GM21786 (cell line): ENCODE measurements at regions not wholly inside any gene's neighbourhood (a gene's known extent, or its start where the extent isn't known, plus 50 kb on each side); places are given as distances from the start of the nearest gene placed in this dataset.

Experiments used
- ATAC-seq: cut with Tn5 transposase; IDR thresholded peaks from one replicate; pipeline ENCODE4 v1.9.1; 2021; ENCODE audit not compliant: unreplicated experiment

DNA sequence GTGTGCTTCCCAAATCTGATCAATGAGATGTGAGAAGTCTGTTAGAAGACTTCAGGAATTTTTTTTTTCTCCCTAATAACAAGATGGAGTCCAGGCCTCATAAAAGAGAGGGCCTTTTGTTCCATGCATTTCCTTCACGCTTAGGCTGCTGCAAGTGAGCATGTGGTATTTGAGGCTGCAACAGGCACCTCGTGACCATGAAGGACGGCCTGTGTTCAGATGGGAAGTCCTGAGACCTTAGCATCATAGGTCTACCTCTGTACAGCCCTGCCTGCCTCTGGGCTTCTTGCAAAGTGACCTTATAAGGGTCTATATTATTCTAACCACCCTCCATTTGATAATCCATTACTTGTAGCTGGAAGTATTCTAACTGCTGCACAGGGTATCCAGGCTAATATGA is 86.6 kb downstream of the BOD1 start:
- no peak for ATAC-seq

DNA sequence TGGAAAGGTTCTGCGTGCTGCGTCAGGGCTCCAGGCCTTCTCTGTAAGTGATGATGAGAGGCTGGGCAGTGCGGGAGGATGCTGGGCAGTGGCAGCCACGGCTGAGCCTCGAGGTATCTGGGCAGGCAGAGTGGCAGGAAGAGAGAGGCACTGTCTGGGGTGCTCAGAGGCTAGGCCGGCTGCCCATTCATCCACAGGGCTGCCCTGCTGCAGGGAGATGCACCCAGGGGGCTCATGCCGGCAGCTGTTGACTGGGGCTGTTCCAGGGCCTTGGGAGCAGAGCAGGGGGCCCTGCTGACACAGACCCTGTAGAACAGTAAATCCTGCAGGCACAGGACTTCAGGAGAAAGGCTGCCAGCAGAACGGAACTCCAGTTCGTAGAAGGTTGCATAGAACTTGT is 88.8 kb downstream of the BOD1 start:
- no peak for ATAC-seq

DNA sequence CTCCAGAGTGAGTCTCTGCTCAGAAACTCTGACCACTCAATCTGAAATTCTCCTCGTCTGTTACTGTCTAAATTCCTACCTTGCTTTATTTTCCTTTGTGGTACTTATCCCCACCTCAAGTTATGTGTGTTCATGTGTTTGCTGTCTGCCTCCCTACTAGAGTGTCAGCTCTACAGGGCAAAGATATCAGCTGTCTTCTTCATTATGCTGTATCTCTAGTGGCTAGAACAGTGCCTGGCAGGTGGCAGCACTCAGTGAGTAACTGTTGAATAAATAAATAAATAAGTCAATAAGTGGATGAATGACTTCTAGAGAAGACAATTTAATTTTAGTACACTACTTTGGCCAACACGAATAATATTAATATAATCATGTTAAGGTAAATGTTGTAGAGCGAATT is 92.3 kb downstream of the BOD1 start:
- ATAC-seq: no peak

DNA sequence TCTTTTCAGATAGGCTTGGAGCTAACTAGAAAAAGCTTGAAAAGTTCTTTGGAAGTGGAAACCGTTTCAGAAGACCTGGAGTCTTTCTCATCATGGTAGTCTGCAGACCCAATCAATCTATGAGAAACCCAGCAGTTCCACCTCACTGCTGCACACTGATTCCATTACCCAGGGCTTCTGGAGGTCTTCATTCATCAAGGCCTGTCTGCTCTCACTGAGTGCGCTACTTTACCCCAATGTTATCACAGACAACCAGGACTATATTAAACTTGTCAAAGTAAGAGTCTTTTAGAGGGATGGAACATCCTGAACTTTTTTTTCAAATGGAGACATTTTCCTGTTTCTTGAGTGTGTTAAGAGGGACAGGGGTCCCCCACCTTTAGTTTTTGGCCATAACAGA is 93.1 kb downstream of the BOD1 start:
- no peak for ATAC-seq

DNA sequence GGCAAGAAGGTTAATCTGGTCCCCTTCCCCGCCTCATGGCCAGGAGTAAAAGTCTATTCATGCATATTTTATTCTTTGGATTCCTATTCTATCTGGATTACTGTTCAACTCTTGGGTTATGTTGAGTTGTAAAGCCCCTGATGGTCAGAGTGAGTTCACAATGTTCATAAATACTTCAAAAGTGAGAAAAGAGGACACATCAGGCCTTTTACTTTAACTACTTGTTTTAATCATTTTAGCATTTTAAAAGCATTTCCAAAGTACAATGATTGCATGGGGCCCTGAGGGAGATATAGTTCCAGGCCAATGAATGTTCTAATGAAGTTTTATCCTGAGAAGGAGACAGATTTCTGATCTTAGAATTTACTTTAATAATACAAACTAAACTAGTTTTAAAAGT is 93.9 kb downstream of the BOD1 start:
- ATAC-seq: no peak

DNA sequence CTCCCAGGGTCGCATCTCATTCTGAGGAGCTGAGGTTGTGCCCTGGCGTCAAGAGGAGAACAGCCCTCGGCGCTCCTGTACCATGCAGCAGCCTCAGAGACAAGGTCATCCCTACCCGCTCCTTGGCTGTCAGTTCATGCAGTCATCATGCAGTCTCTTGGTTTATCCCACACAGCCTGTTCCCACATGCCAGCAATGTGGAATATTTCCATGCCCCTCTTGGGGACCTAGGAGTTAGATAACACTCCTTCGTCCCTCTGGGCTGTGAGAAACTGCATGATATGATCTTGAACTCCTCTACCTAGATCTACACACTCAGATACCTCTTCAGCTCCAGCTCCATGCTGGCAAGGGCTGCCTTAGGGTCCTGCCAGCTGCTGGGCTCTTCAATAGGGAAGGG is 97.6 kb downstream of the BOD1 start:
- ATAC-seq: no peak

DNA sequence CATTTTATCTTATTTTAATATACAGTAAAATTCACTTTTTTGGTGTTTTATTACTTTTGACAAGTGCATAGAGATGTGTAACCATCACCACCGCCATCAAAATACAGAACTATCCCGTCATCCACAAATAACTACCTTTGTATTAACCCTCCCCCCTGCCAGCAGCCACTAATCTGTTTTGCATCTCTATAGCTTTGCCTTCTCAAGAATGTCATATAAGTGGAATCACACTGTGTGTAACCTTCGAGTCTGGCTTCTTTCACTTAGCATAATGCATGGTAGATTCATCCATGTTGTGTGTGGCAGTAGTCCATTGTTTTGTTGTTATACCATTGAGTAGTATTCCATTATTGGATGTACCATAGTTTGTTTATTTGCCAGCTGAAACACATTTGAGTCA is 98.8 kb downstream of the BOD1 start:
- ATAC-seq: no peak

DNA sequence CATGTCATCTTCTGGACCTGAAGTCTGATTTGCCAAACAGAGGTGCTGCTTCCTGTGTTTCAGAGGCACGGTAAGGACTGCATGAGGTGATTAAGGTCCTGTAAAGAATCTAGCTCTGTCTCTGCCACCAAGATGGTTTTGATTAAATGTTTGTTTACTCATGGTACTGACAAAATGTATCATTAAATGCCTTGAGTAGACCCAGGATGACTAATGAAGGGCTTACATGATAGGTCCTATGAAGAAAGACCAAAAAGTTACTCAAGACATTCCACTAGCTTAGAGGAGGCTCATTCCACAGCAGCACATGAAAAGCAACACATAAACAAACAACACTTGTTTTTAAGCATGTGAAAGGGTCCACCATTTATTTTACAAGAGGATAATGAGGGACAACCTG is 100.9 kb downstream of the BOD1 start:
- no peak for ATAC-seq

DNA sequence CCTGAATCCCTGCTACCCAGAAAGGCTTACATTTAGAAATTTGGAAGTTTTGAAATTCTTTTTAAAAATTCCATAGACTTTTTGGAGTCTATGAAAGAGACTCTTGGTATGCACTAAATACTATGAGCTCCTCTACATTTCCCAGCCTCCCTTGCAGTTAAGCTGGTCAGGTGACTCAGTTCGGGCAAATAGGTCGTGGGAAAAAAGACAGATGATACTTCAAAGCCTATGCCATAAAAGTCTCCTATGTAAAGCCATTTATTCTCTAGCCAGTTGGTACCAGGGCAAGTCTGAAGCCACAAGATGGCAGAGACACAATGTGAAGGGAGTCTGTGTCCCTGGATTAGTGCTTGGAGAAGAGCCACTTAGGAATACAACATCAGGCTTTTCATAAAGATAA is 101.8 kb downstream of the BOD1 start:
- ATAC-seq: no peak

DNA sequence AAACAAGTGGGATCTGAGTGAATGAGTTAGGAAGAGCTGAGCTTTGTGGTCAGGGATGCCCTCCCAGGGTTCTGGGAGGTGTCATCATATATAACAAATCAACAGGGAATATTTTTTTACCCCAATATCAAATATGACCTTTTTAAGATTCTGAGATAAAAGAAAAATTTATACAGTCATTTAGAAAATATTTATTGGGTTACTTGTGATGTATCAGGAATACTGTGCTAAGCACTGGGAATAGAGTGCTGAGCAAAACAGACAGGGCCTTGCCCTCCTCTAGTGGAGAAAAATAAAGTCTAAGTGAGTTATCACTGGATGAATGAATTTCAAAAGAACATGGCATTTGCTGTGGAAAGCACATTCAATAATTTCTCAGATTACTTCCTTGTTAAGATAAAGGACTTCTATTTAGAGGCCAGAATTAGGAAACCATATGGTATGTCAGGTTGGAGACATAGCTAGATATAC is 102.9 kb downstream of the BOD1 start:
- no peak for ATAC-seq

DNA sequence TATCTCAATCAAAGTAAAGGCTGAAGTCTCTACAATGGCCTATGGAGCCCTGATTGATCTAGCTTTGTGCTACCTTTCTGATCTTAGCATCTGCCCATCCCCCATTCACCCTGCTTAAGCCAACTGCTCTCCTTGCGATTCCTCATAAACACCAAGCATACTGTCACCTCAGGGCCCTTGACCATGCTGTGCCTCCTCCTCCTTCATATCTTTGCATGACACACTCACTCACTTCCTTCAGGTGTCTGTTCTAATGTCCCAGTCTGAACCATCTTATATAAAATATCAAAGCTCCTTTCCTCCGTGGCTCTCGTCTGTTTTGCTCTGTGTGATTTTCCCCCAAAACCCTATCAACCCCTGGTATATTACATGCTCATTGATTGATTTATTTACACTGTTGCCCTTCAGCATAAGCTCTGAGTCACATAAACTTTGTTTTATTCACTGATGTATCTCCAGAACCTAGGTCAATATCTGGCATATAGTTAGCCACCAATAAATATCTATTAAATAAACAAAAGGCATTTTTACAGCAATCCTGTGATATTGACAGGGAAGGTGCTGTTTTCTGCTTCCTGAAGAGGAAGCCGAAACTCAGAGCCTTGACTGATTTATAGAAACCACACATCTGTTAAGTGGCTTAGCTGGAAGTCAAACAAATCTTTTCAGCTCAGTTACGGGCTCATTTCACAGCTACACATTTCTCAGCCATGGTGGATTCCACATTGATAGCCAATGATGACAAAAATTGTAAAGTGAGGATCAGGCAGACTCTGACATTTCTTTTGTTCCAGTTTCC is 103.6 kb downstream of the BOD1 start:
- ATAC-seq: no peak

DNA sequence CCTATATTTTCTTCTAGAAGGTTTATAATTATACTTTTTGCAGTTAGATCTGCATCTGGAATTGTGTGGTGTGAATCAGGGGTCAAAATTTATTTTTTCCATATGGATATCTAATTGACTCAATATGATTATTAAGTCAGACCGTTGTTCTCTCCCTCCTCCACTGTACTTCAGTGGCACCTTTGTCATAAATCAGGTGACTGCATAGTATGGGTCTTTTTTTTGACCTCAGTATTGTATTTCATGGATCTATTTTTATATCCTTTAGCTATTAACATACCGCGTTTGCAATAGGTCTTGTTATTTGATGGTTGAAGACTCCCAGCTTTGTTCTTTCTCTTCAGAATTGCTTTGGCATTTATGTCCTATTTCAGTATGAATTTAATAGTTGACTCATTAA is 107.4 kb downstream of the BOD1 start:
- ATAC-seq: no peak

DNA sequence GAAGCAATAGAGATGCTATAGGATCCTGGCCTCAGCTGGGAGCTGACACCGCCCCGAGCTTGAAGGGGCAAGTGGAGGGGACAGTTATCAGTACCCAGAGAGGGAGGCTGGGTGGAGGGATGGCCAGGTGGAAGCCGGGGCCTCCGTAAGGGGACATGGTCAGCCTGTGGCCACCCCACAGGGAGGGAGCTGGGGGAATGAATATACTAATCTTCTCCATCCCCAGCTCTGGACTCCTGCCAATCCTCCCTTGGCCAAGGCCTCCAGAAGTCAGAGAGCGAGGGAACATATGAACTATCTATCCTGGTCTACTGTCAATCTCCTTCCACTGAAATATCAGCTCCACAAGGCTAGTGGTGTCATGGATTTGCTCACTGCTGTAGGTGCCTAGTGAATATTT is 109.3 kb downstream of the BOD1 start:
- ATAC-seq: no peak

DNA sequence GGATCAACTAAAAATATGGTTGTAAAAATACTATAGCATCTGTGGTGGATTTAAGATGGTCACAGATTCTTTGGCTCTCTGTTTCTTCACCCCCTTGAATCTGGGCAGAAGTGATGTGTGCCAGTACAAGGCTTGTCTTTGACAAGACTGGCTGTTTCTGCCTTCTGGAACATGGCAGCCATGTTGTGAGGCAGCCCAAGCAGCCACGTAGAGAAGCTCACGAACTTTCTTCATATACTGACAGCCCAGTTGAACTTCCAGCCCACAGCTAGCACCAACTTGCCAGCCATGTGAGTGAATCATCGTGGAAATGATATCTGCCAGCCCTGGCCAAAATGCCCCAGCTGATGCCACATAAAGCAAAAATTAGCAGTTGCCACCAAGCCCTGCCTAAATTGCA is 110.8 kb downstream of the BOD1 start:
- no peak for ATAC-seq

DNA sequence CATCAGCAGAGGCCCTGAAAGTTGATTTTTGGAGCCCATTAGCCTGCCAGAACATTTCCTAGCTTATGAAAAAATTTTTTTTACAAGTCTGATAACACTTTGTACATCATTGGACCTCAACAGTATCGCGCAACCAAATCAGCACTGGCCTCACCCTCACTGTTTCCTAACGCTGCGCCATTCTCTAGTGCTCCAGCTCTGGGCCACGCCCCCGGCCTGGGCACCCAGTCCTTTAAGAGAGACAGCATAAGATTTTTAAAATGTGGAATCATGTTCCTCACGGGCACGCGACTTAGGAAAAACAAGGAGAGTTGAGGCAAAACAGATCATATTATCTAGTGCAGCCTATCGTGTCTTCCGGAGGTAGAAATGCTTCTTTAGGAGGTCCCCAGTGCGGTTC is 114.5 kb downstream of the BOD1 start:
- no peak for ATAC-seq

DNA sequence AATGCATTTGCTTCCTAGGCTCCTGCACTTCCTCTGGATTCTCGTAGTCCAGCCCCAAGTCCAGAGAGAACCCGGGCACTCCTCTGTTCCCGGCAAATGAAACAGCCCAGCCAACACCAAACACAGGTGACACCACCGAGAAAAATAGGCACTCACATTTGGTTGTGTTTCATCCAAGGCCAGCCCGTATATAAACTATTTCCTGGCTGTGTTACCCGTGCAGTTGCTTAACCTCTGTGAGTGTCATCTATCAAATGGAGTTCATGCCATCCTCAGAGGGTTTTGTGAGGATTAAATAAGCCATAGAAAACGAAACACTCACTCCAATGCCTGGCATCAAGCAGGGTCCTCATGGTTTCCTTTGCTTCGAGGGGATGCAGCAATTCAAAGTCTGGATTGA is 115.2 kb downstream of the BOD1 start:
- ATAC-seq: no peak

DNA sequence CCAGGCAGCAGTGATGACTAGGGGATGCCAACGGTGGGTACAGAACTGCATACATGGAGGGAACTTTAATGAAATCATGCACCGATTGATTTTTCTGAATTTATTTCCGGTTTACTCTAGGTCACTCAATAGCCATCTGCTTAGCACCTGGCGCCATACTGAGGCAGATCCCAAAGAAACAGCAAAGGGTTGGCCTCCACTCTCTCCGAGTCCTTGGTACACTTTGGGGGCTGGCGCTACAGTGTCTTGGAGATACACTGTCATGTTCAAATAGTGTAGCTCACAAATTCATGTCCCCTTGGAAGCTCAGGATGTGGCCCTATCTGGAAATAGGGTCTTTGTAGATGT is 116.3 kb downstream of the BOD1 start:
- ATAC-seq: no peak

DNA sequence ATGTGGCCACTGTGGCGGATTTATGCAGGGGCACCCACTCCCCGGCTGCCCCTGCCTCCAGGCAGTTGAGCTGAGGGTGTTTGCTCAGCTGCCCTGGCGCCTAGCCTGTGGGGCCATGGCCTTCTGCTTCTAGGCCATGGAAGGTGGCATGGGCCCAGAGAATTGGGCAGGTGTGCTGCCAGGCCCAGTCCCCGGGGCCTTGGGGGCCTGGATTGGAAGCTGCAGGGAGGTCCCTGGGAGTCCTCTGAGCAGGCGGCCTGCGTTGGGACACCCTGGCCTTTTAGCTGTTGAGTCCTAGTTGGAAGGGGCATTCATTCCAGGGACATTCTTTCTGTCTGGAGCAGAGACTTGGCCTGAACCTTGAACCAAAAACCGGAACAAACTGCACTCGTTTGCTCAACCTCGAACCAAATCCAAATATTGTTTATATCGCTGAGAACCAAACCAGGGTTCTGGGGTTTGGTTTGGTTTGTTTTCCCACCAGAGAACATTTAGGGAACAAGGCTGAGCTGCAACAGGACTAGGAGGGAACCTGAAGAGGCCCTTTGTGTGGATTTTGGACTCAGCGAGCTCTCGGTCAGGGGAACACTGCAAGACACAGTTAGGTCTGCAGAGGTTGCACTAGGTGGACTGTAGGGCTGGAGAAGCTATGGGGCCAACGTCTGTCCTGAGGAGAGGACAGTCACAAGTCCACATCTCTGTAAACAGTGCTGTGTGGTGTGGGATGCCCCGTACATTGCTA is 116.8 kb downstream of the BOD1 start:
- ATAC-seq: no peak

DNA sequence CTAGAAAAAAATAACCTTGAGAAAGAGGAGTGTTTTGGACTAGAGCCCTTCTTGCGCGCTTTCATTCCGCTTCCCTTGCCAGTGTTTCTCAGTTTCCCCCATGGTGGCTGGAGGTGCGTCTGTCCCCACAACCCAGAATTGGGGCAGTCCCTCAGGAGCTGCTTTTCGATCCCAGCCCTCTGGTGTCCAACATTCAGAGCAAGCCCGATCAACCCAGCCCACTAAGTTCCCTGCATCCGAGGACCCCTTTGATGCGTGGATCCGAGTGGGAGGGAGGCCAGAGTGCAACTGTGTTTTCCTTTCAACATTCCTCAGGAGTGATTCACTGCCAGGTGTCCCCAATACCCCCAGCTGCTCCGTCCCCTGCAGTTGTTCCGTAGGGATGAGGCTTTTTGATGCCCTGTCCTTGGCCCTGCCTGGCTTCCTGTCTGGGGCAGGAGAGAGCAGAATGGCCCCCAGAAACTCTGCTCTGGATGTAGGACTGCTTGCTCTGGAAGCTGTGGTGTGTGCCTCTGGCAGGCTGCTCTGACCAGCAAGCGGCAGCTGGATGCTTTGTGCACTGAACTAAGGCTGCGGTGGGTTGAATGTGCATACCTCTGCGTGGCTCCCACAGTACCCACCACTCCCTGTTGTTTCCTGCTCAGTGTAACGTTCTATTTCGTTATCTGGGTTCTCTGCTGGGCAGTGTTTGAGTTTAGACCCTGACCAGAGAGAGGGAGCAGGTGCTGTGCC is 117.5 kb downstream of the BOD1 start:
- ATAC-seq: no peak

DNA sequence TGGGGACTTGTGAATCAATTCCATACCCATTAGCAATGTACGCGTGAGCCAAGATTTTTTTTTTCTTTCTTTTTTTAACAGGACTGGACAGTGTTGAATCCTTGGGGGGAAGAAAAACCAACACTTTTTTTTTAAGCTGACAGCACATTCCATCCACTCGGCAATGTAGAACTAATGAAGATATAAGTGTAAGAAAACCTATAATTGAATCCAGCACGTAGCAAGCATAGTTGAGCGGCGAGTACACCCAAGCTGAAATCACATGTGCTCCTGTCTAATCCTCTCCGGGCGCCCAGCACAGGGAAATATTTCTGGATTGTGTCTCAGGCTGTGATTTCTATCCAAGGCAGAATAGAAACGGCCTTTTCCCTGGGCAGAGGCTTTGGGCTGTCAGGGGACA is 118.2 kb downstream of the BOD1 start:
- no peak for ATAC-seq

DNA sequence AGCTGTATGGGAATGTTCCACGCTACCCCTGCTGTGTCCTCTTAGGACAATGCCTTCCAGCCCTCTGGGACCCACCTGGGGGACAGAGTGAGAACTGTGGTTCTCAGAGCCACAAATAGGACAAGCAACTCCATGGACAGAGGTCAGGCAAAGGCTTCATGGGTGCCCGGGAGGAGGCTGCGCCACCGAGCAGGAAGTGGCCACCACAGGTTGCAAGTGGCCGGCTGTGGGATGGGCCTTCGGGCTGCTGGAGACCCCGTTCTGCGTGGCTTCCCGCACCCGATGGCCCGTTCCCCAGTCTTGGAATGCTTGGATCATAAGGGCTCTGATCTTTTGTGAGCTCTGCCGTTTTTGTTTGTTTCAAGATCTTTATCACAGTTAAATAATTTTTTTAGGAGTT is 118.8 kb downstream of the BOD1 start:
- ATAC-seq: no peak

DNA sequence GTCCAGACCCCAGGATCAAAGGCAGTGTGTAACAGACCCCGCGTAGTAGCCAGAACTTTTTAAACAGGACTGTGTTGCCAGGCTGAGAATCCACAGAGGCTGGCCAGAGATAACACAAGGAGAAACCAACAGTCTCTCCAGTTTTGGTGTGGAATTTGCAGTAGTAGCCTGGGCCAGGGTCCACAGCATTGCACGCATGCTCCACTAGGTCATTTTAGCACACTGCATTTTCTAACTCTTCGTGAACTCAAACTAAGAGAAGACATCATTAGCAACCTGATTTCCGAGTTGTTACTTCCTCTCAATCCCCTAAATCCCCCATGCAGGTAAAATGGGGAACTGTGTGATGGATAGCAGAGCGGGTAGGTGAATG is 119.6 kb downstream of the BOD1 start:
- ATAC-seq: no peak
